ENCODE measurements at regions not wholly inside any gene's neighbourhood (a gene's known extent, or its start where the extent isn't known, plus 50 kb on each side); places are given as distances from the start of the nearest gene placed in this dataset.

DNA sequence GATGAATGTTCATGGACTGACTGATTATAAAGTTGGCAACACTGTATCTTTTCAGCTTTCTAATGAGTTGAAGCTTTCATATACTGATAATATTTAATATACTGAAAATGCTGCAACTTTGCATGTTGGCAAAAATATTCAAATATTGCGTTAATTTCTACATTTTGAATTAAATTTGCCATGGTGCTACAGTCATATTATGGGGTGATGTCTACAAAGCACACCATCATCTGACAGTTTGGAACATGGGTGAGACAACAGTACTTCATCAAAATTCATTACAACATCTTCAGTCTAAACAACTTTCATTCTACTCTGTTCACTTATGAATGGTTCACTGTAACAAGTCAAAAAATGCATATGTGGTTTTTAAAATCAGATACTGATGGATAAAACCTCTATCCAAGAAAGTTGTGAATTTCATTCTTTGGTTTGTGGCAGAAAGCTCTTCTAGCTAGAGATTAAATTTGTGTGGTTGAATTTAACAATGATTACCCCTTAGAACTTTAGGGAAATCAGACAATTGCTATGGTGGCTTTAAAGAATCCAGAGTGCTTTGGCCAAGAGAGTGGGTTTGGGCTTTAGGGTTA is 136.4 kb downstream of the TMEM26 start:
- ATAC-seq (no peak), DNase-seq (no peak)
- Histone ChIP-seq H3K79me2 (ENCODE audit: low read length) (no peaks in the 10 kb centered on the region), H3K4me3 (ENCODE audit: low read length) (no peak overlapping the region), H3K27ac (ENCODE audit: low read length) (no peak overlapping the region), H3K9me2 (replicated peaks; ENCODE audit: low read length) (no peaks in the 10 kb centered on the region), H3F3A (ENCODE audit: low read length, unreplicated experiment) (no peaks in the 10 kb centered on the region), H2AFZ (ENCODE audit: low read length) (no peak overlapping the region), H3K4me1 (ENCODE audit: insufficient read depth, low read length) (0 out of 2 replicates have a peak, but pooled peaks cover 4% of the 10 kb centered on the region), H3K9me3 (ENCODE audit: low read length) (no peaks in the 10 kb centered on the region), H3K4me2 (ENCODE audit: low read length) (no peak overlapping the region), H3K27me3 (ENCODE audit: low read length) (no peaks in the 10 kb centered on the region), H3K9ac (ENCODE audit: low read length) (no peak overlapping the region), H3K36me3 (ENCODE audit: low read depth, low read length) (no peaks in the 10 kb centered on the region), H4K20me1 (ENCODE audit: low read length) (no peaks in the 10 kb centered on the region)
- POLR2A ChIA-PET (ENCODE audit: unreplicated experiment) = no interaction called here
- CTCF ChIA-PET = no interaction called here
- TF ChIP-seq EZH2 (IDR thresholded peaks at IDR 0.05; ENCODE audit: low read length, unreplicated experiment) (no peak), EZH2phosphoT487 (IDR thresholded peaks at IDR 0.05; ENCODE audit: borderline replicate concordance, low read length) (no peak)
- TF ChIP-seq, protein P1, sequence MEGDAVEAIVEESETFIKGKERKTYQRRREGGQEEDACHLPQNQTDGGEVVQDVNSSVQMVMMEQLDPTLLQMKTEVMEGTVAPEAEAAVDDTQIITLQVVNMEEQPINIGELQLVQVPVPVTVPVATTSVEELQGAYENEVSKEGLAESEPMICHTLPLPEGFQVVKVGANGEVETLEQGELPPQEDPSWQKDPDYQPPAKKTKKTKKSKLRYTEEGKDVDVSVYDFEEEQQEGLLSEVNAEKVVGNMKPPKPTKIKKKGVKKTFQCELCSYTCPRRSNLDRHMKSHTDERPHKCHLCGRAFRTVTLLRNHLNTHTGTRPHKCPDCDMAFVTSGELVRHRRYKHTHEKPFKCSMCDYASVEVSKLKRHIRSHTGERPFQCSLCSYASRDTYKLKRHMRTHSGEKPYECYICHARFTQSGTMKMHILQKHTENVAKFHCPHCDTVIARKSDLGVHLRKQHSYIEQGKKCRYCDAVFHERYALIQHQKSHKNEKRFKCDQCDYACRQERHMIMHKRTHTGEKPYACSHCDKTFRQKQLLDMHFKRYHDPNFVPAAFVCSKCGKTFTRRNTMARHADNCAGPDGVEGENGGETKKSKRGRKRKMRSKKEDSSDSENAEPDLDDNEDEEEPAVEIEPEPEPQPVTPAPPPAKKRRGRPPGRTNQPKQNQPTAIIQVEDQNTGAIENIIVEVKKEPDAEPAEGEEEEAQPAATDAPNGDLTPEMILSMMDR (conservative IDR thresholded peaks at IDR 0.05; ENCODE audit: low read depth, low read length) = no peak
- no TSS peak for BruUV-seq (replicated peaks)
- intact Hi-C loops (cut with micrococcal nuclease) = no loop called here

DNA sequence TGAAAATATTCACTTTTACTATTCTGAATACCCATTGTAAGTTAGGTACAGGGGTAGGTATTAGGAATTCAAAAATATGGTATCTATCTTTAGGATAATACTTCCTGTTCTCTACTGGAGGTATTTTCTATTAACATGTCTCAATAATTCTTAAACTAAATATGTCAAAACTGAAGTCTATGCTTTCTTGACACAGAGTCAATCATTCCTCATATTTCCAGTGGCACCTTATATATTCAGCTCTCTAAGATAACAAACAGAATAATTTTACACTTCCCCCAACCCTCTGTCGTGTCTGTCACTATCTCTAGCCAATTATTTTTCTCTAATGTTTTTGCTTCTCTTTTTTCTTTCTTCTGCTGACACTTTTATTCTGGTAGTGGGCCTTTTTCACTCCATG is 138.9 kb downstream of the TMEM26 start:
- Histone ChIP-seq H3K4me3 (ENCODE audit: low read length) (no peak overlapping the region), H3K9me3 (ENCODE audit: low read length) (no peaks in the 10 kb centered on the region), H3K36me3 (ENCODE audit: low read depth, low read length) (no peaks in the 10 kb centered on the region), H3F3A (ENCODE audit: low read length, unreplicated experiment) (no peaks in the 10 kb centered on the region), H4K20me1 (ENCODE audit: low read length) (no peaks in the 10 kb centered on the region), H3K4me2 (ENCODE audit: low read length) (no peak overlapping the region), H3K79me2 (ENCODE audit: low read length) (no peaks in the 10 kb centered on the region), H3K27ac (ENCODE audit: low read length) (no peak overlapping the region), H3K9me2 (replicated peaks; ENCODE audit: low read length) (no peaks in the 10 kb centered on the region), H3K27me3 (ENCODE audit: low read length) (no peaks in the 10 kb centered on the region), H3K4me1 (ENCODE audit: insufficient read depth, low read length) (no peaks in the 10 kb centered on the region), H2AFZ (ENCODE audit: low read length) (no peak overlapping the region), H3K9ac (ENCODE audit: low read length) (no peak overlapping the region)
- ATAC-seq (no peak), DNase-seq (no peak)
- no TSS peak for BruUV-seq (replicated peaks)
- TF ChIP-seq EZH2phosphoT487 (IDR thresholded peaks at IDR 0.05; ENCODE audit: borderline replicate concordance, low read length) (no peak), EZH2 (IDR thresholded peaks at IDR 0.05; ENCODE audit: low read length, unreplicated experiment) (no peak)
- TF ChIP-seq, protein P1 (conservative IDR thresholded peaks at IDR 0.05; ENCODE audit: low read depth, low read length) = no peak
- intact Hi-C loops (cut with micrococcal nuclease) = no loop called here
- POLR2A ChIA-PET (ENCODE audit: unreplicated experiment) = no interaction called here
- CTCF ChIA-PET = no interaction called here

DNA sequence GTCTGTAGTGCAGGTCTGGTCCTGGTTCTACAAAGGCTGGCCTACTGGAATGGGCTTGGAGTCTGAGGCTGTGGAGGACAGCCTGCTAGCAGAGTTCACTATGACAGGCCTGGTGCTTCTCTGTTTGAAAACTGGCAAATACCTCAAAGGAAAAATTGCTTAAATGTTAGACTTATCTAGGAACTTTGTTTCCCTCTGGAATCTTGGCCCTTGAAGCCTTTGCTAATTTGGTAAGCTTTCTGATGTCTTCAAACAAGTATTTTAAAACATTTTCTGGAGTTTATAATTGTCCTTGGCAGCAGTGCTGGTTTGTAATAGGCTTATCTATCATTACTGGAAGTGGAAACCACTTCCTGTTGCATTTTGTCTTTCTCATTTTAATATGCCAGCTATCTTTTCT is 139.7 kb downstream of the TMEM26 start:
- H3K9me2 ChIP-seq (replicated peaks; ENCODE audit: low read length) = no peaks in the 10 kb centered on the region
- no peaks in the 10 kb centered on the region for H3K9me3 ChIP-seq (ENCODE audit: low read length)
- H3K27ac ChIP-seq (ENCODE audit: low read length) = no peak overlapping the region
- no peak overlapping the region for H3K9ac ChIP-seq (ENCODE audit: low read length)
- no TSS peak for BruUV-seq (replicated peaks)
- CTCF ChIA-PET = no interaction called here
- intact Hi-C loops (cut with micrococcal nuclease) = no loop called here
- H3K27me3 ChIP-seq (ENCODE audit: low read length) = no peaks in the 10 kb centered on the region
- TF ChIP-seq EZH2 (IDR thresholded peaks at IDR 0.05; ENCODE audit: low read length, unreplicated experiment) = no peak
- TF ChIP-seq, protein P1 (conservative IDR thresholded peaks at IDR 0.05; ENCODE audit: low read depth, low read length) = no peak
- no peaks in the 10 kb centered on the region for H4K20me1 ChIP-seq (ENCODE audit: low read length)
- H3K4me1 ChIP-seq (ENCODE audit: insufficient read depth, low read length) = no peaks in the 10 kb centered on the region
- ATAC-seq = no peak
- H3K36me3 ChIP-seq (ENCODE audit: low read depth, low read length) = no peaks in the 10 kb centered on the region
- H3K79me2 ChIP-seq (ENCODE audit: low read length) = no peaks in the 10 kb centered on the region
- H3K4me2 ChIP-seq (ENCODE audit: low read length) = no peak overlapping the region
- no peak overlapping the region for H3K4me3 ChIP-seq (ENCODE audit: low read length)
- POLR2A ChIA-PET (ENCODE audit: unreplicated experiment) = no interaction called here
- H3F3A ChIP-seq (ENCODE audit: low read length, unreplicated experiment) = no peaks in the 10 kb centered on the region
- no peak for DNase-seq
- H2AFZ ChIP-seq (ENCODE audit: low read length) = no peak overlapping the region
